ENCODE measurements at regions not wholly inside any gene's neighbourhood (a gene's known extent, or its start where the extent isn't known, plus 50 kb on each side); places are given as distances from the start of the nearest gene placed in this dataset.

DNA sequence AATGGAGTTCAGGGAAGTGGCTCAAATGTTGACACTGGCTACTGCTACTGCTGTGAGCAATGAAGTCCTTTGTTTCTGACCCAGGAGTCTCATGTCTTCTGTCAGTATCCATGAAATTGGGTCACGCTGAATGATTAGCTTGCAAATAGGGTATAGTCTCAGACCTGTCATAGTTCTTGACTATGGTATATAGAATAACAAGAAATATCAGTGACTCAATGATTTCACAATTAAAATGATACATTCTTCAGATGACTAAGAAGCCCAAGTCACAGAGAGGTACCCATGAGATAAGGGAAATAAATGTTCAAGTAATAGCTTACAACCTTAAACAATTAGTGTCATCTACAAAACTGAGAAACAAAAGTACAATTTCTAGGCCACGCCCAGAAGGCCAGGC is 89.3 kb downstream of the LYZL2 start (continued):
- TF ChIP-seq ZNF462 (CRISPR knock-in tag; IDR thresholded peaks at IDR 0.05) (no peak), CTCF (conservative IDR thresholded peaks at IDR 0.05; ENCODE audit: low read depth in 2 of 2) (no peak), EZH2 (IDR thresholded peaks at IDR 0.05; ENCODE audit: low read depth, unreplicated experiment) (no peak)

- 0 out of 3 replicates have a peak, but pooled peaks cover 5% of the 10 kb centered on the region for H3K9me3 Mint-ChIP-seq
- TF ChIP-seq JUNB (IDR thresholded peaks at IDR 0.05; ENCODE audit: unreplicated experiment) (no peak), NANOG (IDR thresholded peaks at IDR 0.05; ENCODE audit: borderline replicate concordance) (no peak), CREB1 (CRISPR knock-in tag; IDR thresholded peaks at IDR 0.05; ENCODE audit: low read depth) (no peak), ETS1 (IDR thresholded peaks at IDR 0.05) (no peak), POLR2AphosphoS5 (IDR thresholded peaks at IDR 0.05; ENCODE audit: low read depth) (no peak), CTCF (conservative IDR thresholded peaks at IDR 0.05; ENCODE audit: low read depth in 2 of 2) (no peak), ZNF114 (CRISPR knock-in tag; IDR thresholded peaks at IDR 0.05) (no peak), STAT1 (IDR thresholded peaks at IDR 0.05; ENCODE audit: unreplicated experiment) (no peak)
- TF ChIP-seq, protein P1, sequence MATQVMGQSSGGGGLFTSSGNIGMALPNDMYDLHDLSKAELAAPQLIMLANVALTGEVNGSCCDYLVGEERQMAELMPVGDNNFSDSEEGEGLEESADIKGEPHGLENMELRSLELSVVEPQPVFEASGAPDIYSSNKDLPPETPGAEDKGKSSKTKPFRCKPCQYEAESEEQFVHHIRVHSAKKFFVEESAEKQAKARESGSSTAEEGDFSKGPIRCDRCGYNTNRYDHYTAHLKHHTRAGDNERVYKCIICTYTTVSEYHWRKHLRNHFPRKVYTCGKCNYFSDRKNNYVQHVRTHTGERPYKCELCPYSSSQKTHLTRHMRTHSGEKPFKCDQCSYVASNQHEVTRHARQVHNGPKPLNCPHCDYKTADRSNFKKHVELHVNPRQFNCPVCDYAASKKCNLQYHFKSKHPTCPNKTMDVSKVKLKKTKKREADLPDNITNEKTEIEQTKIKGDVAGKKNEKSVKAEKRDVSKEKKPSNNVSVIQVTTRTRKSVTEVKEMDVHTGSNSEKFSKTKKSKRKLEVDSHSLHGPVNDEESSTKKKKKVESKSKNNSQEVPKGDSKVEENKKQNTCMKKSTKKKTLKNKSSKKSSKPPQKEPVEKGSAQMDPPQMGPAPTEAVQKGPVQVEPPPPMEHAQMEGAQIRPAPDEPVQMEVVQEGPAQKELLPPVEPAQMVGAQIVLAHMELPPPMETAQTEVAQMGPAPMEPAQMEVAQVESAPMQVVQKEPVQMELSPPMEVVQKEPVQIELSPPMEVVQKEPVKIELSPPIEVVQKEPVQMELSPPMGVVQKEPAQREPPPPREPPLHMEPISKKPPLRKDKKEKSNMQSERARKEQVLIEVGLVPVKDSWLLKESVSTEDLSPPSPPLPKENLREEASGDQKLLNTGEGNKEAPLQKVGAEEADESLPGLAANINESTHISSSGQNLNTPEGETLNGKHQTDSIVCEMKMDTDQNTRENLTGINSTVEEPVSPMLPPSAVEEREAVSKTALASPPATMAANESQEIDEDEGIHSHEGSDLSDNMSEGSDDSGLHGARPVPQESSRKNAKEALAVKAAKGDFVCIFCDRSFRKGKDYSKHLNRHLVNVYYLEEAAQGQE (IDR thresholded peaks at IDR 0.05; ENCODE audit: unreplicated experiment) = no peak
- Histone ChIP-seq H3K4me1 (ENCODE audit: insufficient read depth) (peaks cover 5% of the 10 kb centered on the region; the same call in 1 of the 2 replicates), H4K20me1 (replicated peaks; ENCODE audit: insufficient read depth) (no peaks in the 10 kb centered on the region), H3K9me2 (ENCODE audit: insufficient read depth) (no peaks in the 10 kb centered on the region), H3K79me2 (replicated peaks; ENCODE audit: insufficient read depth) (no peaks in the 10 kb centered on the region), H3K27ac (ENCODE audit: low read depth) (no peak overlapping the region), H3K4me2 (no peak overlapping the region), H3K36me3 (ENCODE audit: insufficient read depth) (no peaks in the 10 kb centered on the region), H2AFZ (no peak overlapping the region), H3K27me3 (ENCODE audit: insufficient read depth) (no peaks in the 10 kb centered on the region), H3K4me3 (no peak overlapping the region), H3F3A (replicated peaks; ENCODE audit: low read depth) (no peaks in the 10 kb centered on the region)
- DNase-seq (ENCODE audit: low spot score) = no peak
- no peaks in the 10 kb centered on the region for H3K36me3 Mint-ChIP-seq (ENCODE audit: low read depth)
- H3K27ac Mint-ChIP-seq = no peak overlapping the region
- no peak for ATAC-seq
- H3K27me3 Mint-ChIP-seq (ENCODE audit: insufficient read depth, low read depth, poor library complexity) = peaks cover 8% of the 10 kb centered on the region
- no peak overlapping the region for H3K4me3 Mint-ChIP-seq
- H3K4me1 Mint-ChIP-seq = peaks cover 28% of the 10 kb centered on the region
Observed at GRCh38 chr10:30538086-30538485, 91.5 kb downstream of the LYZL2 start.
